HCT116 (cell line): ENCODE measurements at regions not wholly inside any gene's neighbourhood (a gene's known extent, or its start where the extent isn't known, plus 50 kb on each side); places are given as distances from the start of the nearest gene placed in this dataset.

ENCODE experiments used
- ATAC-seq: fragments of 200-7000 bp; cut with Tn5 transposase; 2 replicates; pipeline ENCODE4 v1.9.1; 2020; ENCODE audit warnings: mild to moderate bottlenecking, moderate library complexity
- BruUV-seq: library from RNA; stranded (reverse); fragments of 400-500 nt; replicated peaks from 2 replicates; lab custom pipeline; 2021; lab: Mats Ljungman, UMichigan
- CTCF ChIA-PET: fragments of 300-600 bp; sonication (Branson Sonifier 250); formaldehyde crosslinking; loops from one replicate; lab custom pipeline; 2021; ENCODE audit warnings: antibody characterized with exemption; lab: Charles Lee
- POLR2A ChIA-PET: fragments of 300-600, 350-600 bp; sonication (Branson Sonifier 250); formaldehyde crosslinking; loops from one replicate; lab custom pipeline; 2021; ENCODE audit warnings: antibody characterized with exemption; lab: Charles Lee
- RAD21 ChIA-PET, 2 experiments: fragments of 300-600 bp; sonication (Branson Sonifier 250); formaldehyde crosslinking; loops; one replicate each; lab custom pipeline; 2023; ENCODE audit warnings: low total read pairs in 2 of 2; ENCODE audit not compliant: uncharacterized antibody in 2 of 2, unreplicated experiment in 2 of 2, low non-redundant PET in 1 of 2; lab: Charles Lee
- DNase-seq: peaks from one replicate; pipeline ENCODE4 v3.0.0-alpha.2; 2010; ENCODE audit warnings: low read depth, low spot score
- H2AFZ ChIP-seq: fragments of 200-600 bp; shearing (Covaris generic), sonication (generic); 2 replicates; pipeline ENCODE4 v1.6.1; 2017; ENCODE audit warnings: low read depth, mixed run types, mixed read lengths, antibody characterized with exemption, low read length; ENCODE audit not compliant: poor library complexity, severe bottlenecking
- H3K27ac ChIP-seq: 2 replicates; pipeline ENCODE4 v1.5.1; 2012; ENCODE audit warnings: low read depth, low read length
- H3K27me3 ChIP-seq: fragments of 200-600 bp; sonication (generic); 2 replicates; pipeline ENCODE4 v1.6.1; 2016; ENCODE audit warnings: mixed run types, low read length, mixed read lengths; ENCODE audit not compliant: insufficient read depth
- H3K36me3 ChIP-seq, 2 experiments: fragments of 200-500 bp in 1 of 2; fragments of 200-600 bp in 1 of 2; sonication (Bioruptor generic) in 1 of 2; sonication (generic) in 1 of 2; 2 replicates each; pipeline versions ENCODE4 v1.5.1 to v1.6.1; 2014 to 2016; ENCODE audit warnings: low read length in 2 of 2, inconsistent platforms in 1 of 2, mixed read lengths in 1 of 2, mixed run types in 1 of 2; ENCODE audit not compliant: insufficient read depth in 2 of 2, control insufficient read depth in 1 of 2
- H3K4me1 ChIP-seq, 2 experiments: fragments of 200-600 bp in 1 of 2; sonication (generic) in 1 of 2; 2 replicates each; pipeline versions ENCODE4 v1.5.1 to v1.6.1; 2012 to 2017; ENCODE audit warnings: low read length in 2 of 2, inconsistent platforms in 1 of 2, mild to moderate bottlenecking in 1 of 2, mixed read lengths in 1 of 2, mixed run types in 1 of 2, moderate library complexity in 1 of 2; ENCODE audit not compliant: insufficient read depth in 2 of 2, control insufficient read depth in 1 of 2
- H3K4me2 ChIP-seq: fragments of 200-600 bp; sonication (generic); 2 replicates; pipeline ENCODE4 v1.6.1; 2017; ENCODE audit warnings: mixed run types, low read length, mixed read lengths
- H3K4me3 ChIP-seq, 2 experiments: fragments of 200-600 bp in 1 of 2; sonication (generic) in 1 of 2; replicated peaks in 1 of 2; 2 replicates each; pipeline ENCODE4 v1.5.1; 2011 to 2016; ENCODE audit warnings: low read length in 2 of 2, control low read depth in 1 of 2, low read depth in 1 of 2, mild to moderate bottlenecking in 1 of 2, mixed read lengths in 1 of 2, mixed run types in 1 of 2
- H3K79me2 ChIP-seq: fragments of 200-600 bp; sonication (generic); 2 replicates; pipeline ENCODE4 v1.6.1; 2017; ENCODE audit warnings: mild to moderate bottlenecking, mixed run types, low read length, moderate library complexity, mixed read lengths; ENCODE audit not compliant: insufficient read depth
- H3K9ac ChIP-seq: fragments of 200-600 bp; sonication (generic); 2 replicates; pipeline ENCODE4 v1.6.1; 2016; ENCODE audit warnings: low read length, mixed read lengths
- H3K9me2 ChIP-seq: fragments of 200-600 bp; sonication (generic), shearing (Covaris generic); 2 replicates; pipeline ENCODE4 v1.6.1; 2017; ENCODE audit warnings: mixed run types, mild to moderate bottlenecking, moderate library complexity; ENCODE audit not compliant: insufficient read depth
- H3K9me3 ChIP-seq, 2 experiments: fragments of 200-500 bp in 1 of 2; fragments of 200-600 bp in 1 of 2; sonication (Bioruptor generic) in 1 of 2; sonication (generic) in 1 of 2; 2 replicates each; pipeline ENCODE4 v1.6.1; 2014 to 2017; ENCODE audit warnings: low read length in 2 of 2, mixed read lengths in 2 of 2, inconsistent platforms in 1 of 2, low read depth in 1 of 2, mild to moderate bottlenecking in 1 of 2, mixed run types in 1 of 2, moderate library complexity in 1 of 2; ENCODE audit not compliant: control insufficient read depth in 1 of 2, insufficient read depth in 1 of 2
- H4K20me1 ChIP-seq: fragments of 200-600 bp; sonication (generic), shearing (Covaris generic); 2 replicates; pipeline ENCODE4 v1.6.1; 2017; ENCODE audit warnings: mixed run types, mild to moderate bottlenecking, moderate library complexity; ENCODE audit not compliant: insufficient read depth
- CBX3 ChIP-seq: IDR thresholded peaks from 2 replicates; pipeline ENCODE4 v1.6.1; 2012; ENCODE audit warnings: low read depth
- CEBPB ChIP-seq: IDR thresholded peaks from 2 replicates; pipeline ENCODE4 v1.6.1; 2012; ENCODE audit warnings: low read depth
- EGR1 ChIP-seq: IDR thresholded peaks from 2 replicates; pipeline ENCODE4 v1.6.1; 2012; ENCODE audit warnings: low read depth
- ELF1 ChIP-seq: IDR thresholded peaks from 2 replicates; pipeline ENCODE4 v1.6.1; 2012; ENCODE audit warnings: low read depth, borderline replicate concordance
- EZH2phosphoT487 ChIP-seq: fragments of 200-600 bp; IDR thresholded peaks from 2 replicates; pipeline ENCODE4 v1.6.1; 2018; ENCODE audit warnings: antibody characterized with exemption, borderline replicate concordance
- FOSL1 ChIP-seq: IDR thresholded peaks from 2 replicates; pipeline ENCODE4 v1.6.1; 2012; ENCODE audit warnings: low read depth
- JUND ChIP-seq: IDR thresholded peaks from 2 replicates; pipeline ENCODE4 v1.6.1; 2012
- MAX ChIP-seq: IDR thresholded peaks from 2 replicates; pipeline ENCODE4 v1.6.1; 2012
- POLR2A ChIP-seq: IDR thresholded peaks from 2 replicates; pipeline ENCODE4 v1.7.0; 2011; ENCODE audit warnings: borderline replicate concordance; ENCODE audit not compliant: insufficient read depth, insufficient read length; ENCODE audit errors: extremely low read depth
- POLR2AphosphoS5 ChIP-seq: IDR thresholded peaks from 2 replicates; pipeline ENCODE4 v1.6.1; 2011; ENCODE audit warnings: mild to moderate bottlenecking, low read depth, low read length, moderate library complexity
- RAD21 ChIP-seq: IDR thresholded peaks from 2 replicates; pipeline ENCODE4 v1.6.1; 2012; ENCODE audit warnings: low read depth, mild to moderate bottlenecking
- REST ChIP-seq: IDR thresholded peaks from 2 replicates; pipeline ENCODE4 v1.6.1; 2012; ENCODE audit warnings: low read depth
- SIN3A ChIP-seq: IDR thresholded peaks from 2 replicates; pipeline ENCODE4 v1.6.1; 2012; ENCODE audit warnings: low read depth
- SP1 ChIP-seq: IDR thresholded peaks from 2 replicates; pipeline ENCODE4 v1.6.1; 2012; ENCODE audit warnings: low read depth
- SRF ChIP-seq: IDR thresholded peaks from 2 replicates; pipeline ENCODE4 v1.6.1; 2012; ENCODE audit warnings: low read depth
- TCF7L2 ChIP-seq: IDR thresholded peaks from 2 replicates; pipeline ENCODE4 v1.7.0; 2011; ENCODE audit warnings: borderline replicate concordance, inconsistent platforms; ENCODE audit not compliant: insufficient read depth, insufficient read length; ENCODE audit errors: extremely low read depth
- YY1 ChIP-seq: IDR thresholded peaks from 2 replicates; pipeline ENCODE4 v1.6.1; 2011; ENCODE audit warnings: low read length, low read depth, moderate library complexity, mild to moderate bottlenecking; ENCODE audit not compliant: insufficient replicate concordance; ENCODE audit errors: extremely low read depth
- ZNF274 ChIP-seq: fragments of 200-500 bp; sonication (Bioruptor generic); IDR thresholded peaks from 2 replicates; pipeline ENCODE4 v1.6.1; 2014; ENCODE audit warnings: mild to moderate bottlenecking, low read depth, low read length, inconsistent platforms
- intact Hi-C: fragments of 100-400 bp; cut with micrococcal nuclease; formaldehyde crosslinking; loops from 2 replicates; pipeline ENCODE4 v1.10.0; 2022

- no peaks in the 10 kb centered on the region for H3K27me3 ChIP-seq
- ATAC-seq (no peak), DNase-seq (no peak)
- BruUV-seq: no TSS peak
- no peak overlapping the region for H3K4me3 ChIP-seq
- no peaks in the 10 kb centered on the region for H3K79me2 ChIP-seq
- no peaks in the 10 kb centered on the region for H3K9me3 ChIP-seq
- RAD21 ChIA-PET: no interaction called here
- no peaks in the 10 kb centered on the region for H4K20me1 ChIP-seq
- intact Hi-C loops: no loop called here
- H3K4me1 ChIP-seq: no peaks in the 10 kb centered on the region
- CTCF ChIA-PET: no interaction called here
- H3K27ac ChIP-seq: no peak overlapping the region
- H3K4me2 ChIP-seq: no peak overlapping the region
- POLR2A ChIA-PET: no interaction called here
- no peak overlapping the region for H2AFZ ChIP-seq
- no peaks in the 10 kb centered on the region for H3K36me3 ChIP-seq
- no peaks in the 10 kb centered on the region for H3K9me2 ChIP-seq
- TF ChIP-seq CEBPB: no peak
- no peak for TF ChIP-seq RAD21
- TF ChIP-seq TCF7L2: no peak
- TF ChIP-seq JUND: no peak
- no peak for TF ChIP-seq EZH2phosphoT487
- no peak for TF ChIP-seq YY1
- TF ChIP-seq ZNF274: no peak
- TF ChIP-seq POLR2A: no peak
- no peak for TF ChIP-seq ELF1
- TF ChIP-seq FOSL1: no peak
- H3K9ac ChIP-seq: no peak overlapping the region
Observed at GRCh38 chr5:58357121-58357520, 102.8 kb downstream of the PLK2 start.

GRCh38 chr5:58356662-58357061 is 103.2 kb downstream of the PLK2 start:
- no peaks in the 10 kb centered on the region for H3K9me2 ChIP-seq
- no peak overlapping the region for H3K9ac ChIP-seq
- H3K27ac ChIP-seq: no peak overlapping the region
- H3K4me1 ChIP-seq: no peaks in the 10 kb centered on the region
- no TSS peak for BruUV-seq
- H3K27me3 ChIP-seq: no peaks in the 10 kb centered on the region
- no peaks in the 10 kb centered on the region for H4K20me1 ChIP-seq
- no peaks in the 10 kb centered on the region for H3K79me2 ChIP-seq
- DNase-seq: no peak
- intact Hi-C loops: no loop called here
- no peak overlapping the region for H3K4me2 ChIP-seq
- H3K36me3 ChIP-seq: no peaks in the 10 kb centered on the region
- ChIA-PET RAD21 (no interaction called here), POLR2A (no interaction called here), CTCF (no interaction called here)
- ATAC-seq: no peak
- no peak overlapping the region for H2AFZ ChIP-seq
- no peaks in the 10 kb centered on the region for H3K9me3 ChIP-seq
- no peak overlapping the region for H3K4me3 ChIP-seq
- TF ChIP-seq POLR2AphosphoS5: no peak
- TF ChIP-seq TCF7L2: no peak
- no peak for TF ChIP-seq ZNF274
- TF ChIP-seq SIN3A: no peak
- TF ChIP-seq SRF: no peak
- TF ChIP-seq JUND: no peak
- TF ChIP-seq CBX3: no peak
- no peak for TF ChIP-seq FOSL1
- no peak for TF ChIP-seq POLR2A
- no peak for TF ChIP-seq EGR1
- no peak for TF ChIP-seq ELF1
- TF ChIP-seq MAX: no peak
- TF ChIP-seq SP1: no peak
- no peak for TF ChIP-seq REST
- TF ChIP-seq CEBPB: no peak
- no peak for TF ChIP-seq RAD21
